H9 (cell line): ENCODE measurements at regions not wholly inside any gene's neighbourhood (a gene's known extent, or its start where the extent isn't known, plus 50 kb on each side); places are given as distances from the start of the nearest gene placed in this dataset.

ENCODE experiments used
- DNase-seq: peaks from one replicate; pipeline ENCODE4 v3.0.0-alpha.2; 2017
- H2AFZ ChIP-seq: one replicate; pipeline ENCODE4 v1.6.1; 2013; ENCODE audit warnings: mild to moderate bottlenecking, low read length, control low read depth, moderate library complexity
- H2AK5ac ChIP-seq: 2 replicates; pipeline ENCODE4 v1.6.1; 2013; ENCODE audit warnings: low read length, control low read depth, mixed read lengths; ENCODE audit not compliant: insufficient read length
- H2BK120ac ChIP-seq: one replicate; pipeline ENCODE4 v1.6.1; 2013; ENCODE audit warnings: low read depth, mild to moderate bottlenecking, low read length, control low read depth, inconsistent platforms; ENCODE audit not compliant: poor library complexity, severe bottlenecking
- H2BK12ac ChIP-seq: 2 replicates; pipeline ENCODE4 v1.6.1; 2013; ENCODE audit warnings: low read length, control low read depth, mixed read lengths, low read depth; ENCODE audit not compliant: insufficient read length
- H2BK15ac ChIP-seq: 2 replicates; pipeline ENCODE4 v1.6.1; 2013; ENCODE audit warnings: low read depth, low read length, control low read depth
- H2BK20ac ChIP-seq: one replicate; pipeline ENCODE4 v1.6.1; 2013; ENCODE audit warnings: low read depth, mild to moderate bottlenecking, low read length, control low read depth, inconsistent platforms; ENCODE audit not compliant: poor library complexity, severe bottlenecking
- H2BK5ac ChIP-seq: 2 replicates; pipeline ENCODE4 v1.6.1; 2013; ENCODE audit warnings: low read length, control low read depth, mixed read lengths; ENCODE audit not compliant: insufficient read length
- H3K14ac ChIP-seq: 2 replicates; pipeline ENCODE4 v1.6.1; 2013; ENCODE audit warnings: low read length, control low read depth; ENCODE audit not compliant: insufficient read depth
- H3K18ac ChIP-seq: 2 replicates; pipeline ENCODE4 v1.6.1; 2013; ENCODE audit warnings: low read depth, mild to moderate bottlenecking, mixed read lengths, low read length, control low read depth; ENCODE audit not compliant: insufficient read length
- H3K23ac ChIP-seq: 2 replicates; pipeline ENCODE4 v1.6.1; 2013; ENCODE audit warnings: low read length, control low read depth, mixed read lengths, low read depth; ENCODE audit not compliant: insufficient read length
- H3K23me2 ChIP-seq: 2 replicates; pipeline ENCODE4 v1.6.1; 2013; ENCODE audit warnings: low read depth, mild to moderate bottlenecking, mixed read lengths, low read length, control low read depth; ENCODE audit not compliant: insufficient read length, poor library complexity, severe bottlenecking
- H3K27ac ChIP-seq: 2 replicates; pipeline ENCODE4 v1.5.1; 2013; ENCODE audit warnings: low read length, control low read depth, mixed read lengths, low read depth; ENCODE audit not compliant: insufficient read length
- H3K27me3 ChIP-seq: 2 replicates; pipeline ENCODE4 v1.6.1; 2013; ENCODE audit warnings: low read length, control low read depth, inconsistent platforms; ENCODE audit not compliant: insufficient read depth
- H3K4ac ChIP-seq: 2 replicates; pipeline ENCODE4 v1.6.1; 2013; ENCODE audit warnings: low read depth, mild to moderate bottlenecking, control low read depth, inconsistent platforms, low read length, moderate library complexity
- H3K4me1 ChIP-seq: 2 replicates; pipeline ENCODE4 v1.6.1; 2013; ENCODE audit warnings: low read length, control low read depth, inconsistent platforms; ENCODE audit not compliant: insufficient read depth
- H3K4me2 ChIP-seq: 2 replicates; pipeline ENCODE4 v1.6.1; 2013; ENCODE audit warnings: low read length, control low read depth, mixed read lengths; ENCODE audit not compliant: insufficient read length, insufficient read depth
- H3K56ac ChIP-seq: 2 replicates; pipeline ENCODE4 v1.6.1; 2013; ENCODE audit warnings: low read depth, mild to moderate bottlenecking, mixed read lengths, low read length, control low read depth; ENCODE audit not compliant: insufficient read length
- H3K79me1 ChIP-seq: 2 replicates; pipeline ENCODE4 v1.6.1; 2013; ENCODE audit warnings: low read depth, mild to moderate bottlenecking, moderate library complexity, low read length, control low read depth, inconsistent platforms; ENCODE audit not compliant: insufficient read depth, poor library complexity, severe bottlenecking
- H3K79me2 ChIP-seq: 2 replicates; pipeline ENCODE4 v1.6.1; 2013; ENCODE audit warnings: low read length, control low read depth, inconsistent platforms; ENCODE audit not compliant: insufficient read depth
- H3K9ac ChIP-seq: 2 replicates; pipeline ENCODE4 v1.6.1; 2013; ENCODE audit warnings: low read length, control low read depth, mixed read lengths; ENCODE audit not compliant: insufficient read length; ENCODE audit errors: extremely low read depth
- H3K9me3 ChIP-seq: one replicate; pipeline ENCODE4 v1.6.1; 2013; ENCODE audit warnings: low read depth, low read length, inconsistent platforms; ENCODE audit not compliant: control insufficient read depth
- H3T11ph ChIP-seq: one replicate; pipeline ENCODE4 v1.6.1; 2013; ENCODE audit warnings: mild to moderate bottlenecking, low read length, control low read depth, inconsistent platforms
- H4K20me1 ChIP-seq: one replicate; pipeline ENCODE4 v1.6.1; 2013; ENCODE audit not compliant: control insufficient read depth, insufficient read length, insufficient read depth
- H4K5ac ChIP-seq: 2 replicates; pipeline ENCODE4 v1.6.1; 2013; ENCODE audit warnings: low read depth, mild to moderate bottlenecking, mixed read lengths, low read length, control low read depth; ENCODE audit not compliant: insufficient read length
- H4K8ac ChIP-seq: replicated peaks from 2 replicates; pipeline ENCODE4 v1.6.1; 2013; ENCODE audit warnings: low read length, control low read depth, mixed read lengths, low read depth; ENCODE audit not compliant: insufficient read length
- H4K91ac ChIP-seq: 2 replicates; pipeline ENCODE4 v1.6.1; 2013; ENCODE audit warnings: low read depth, mild to moderate bottlenecking, moderate library complexity, mixed read lengths, low read length, control low read depth; ENCODE audit not compliant: insufficient read length
- H3K27ac Mint-ChIP-seq, 3 experiments: 2 replicates in 2 of 3; 3 replicates in 1 of 3; pipeline ENCODE4 v1.8.0; 2020 to 2021; ENCODE audit warnings: mixed read lengths in 3 of 3, mild to moderate bottlenecking in 1 of 3, moderate library complexity in 1 of 3
- H3K27me3 Mint-ChIP-seq: 2 replicates; pipeline ENCODE4 v1.8.0; 2021; ENCODE audit warnings: low read depth, mild to moderate bottlenecking, moderate library complexity, mixed read lengths
- H3K36me3 Mint-ChIP-seq, 3 experiments: 2 replicates in 2 of 3; 3 replicates in 1 of 3; pipeline ENCODE4 v1.8.0; 2020 to 2021; ENCODE audit warnings: low read depth in 3 of 3, mixed read lengths in 3 of 3; ENCODE audit not compliant: insufficient read depth in 1 of 3
- H3K4me1 Mint-ChIP-seq, 2 experiments: 2 replicates each; pipeline ENCODE4 v1.8.0; 2020; ENCODE audit warnings: mixed read lengths in 2 of 2
- H3K4me3 Mint-ChIP-seq, 2 experiments: 2 replicates in 1 of 2; 3 replicates in 1 of 2; pipeline ENCODE4 v1.8.0; 2020 to 2021; ENCODE audit warnings: mild to moderate bottlenecking in 2 of 2, mixed read lengths in 2 of 2, moderate library complexity in 1 of 2
- H3K9me3 Mint-ChIP-seq, 2 experiments: 2 replicates in 1 of 2; 3 replicates in 1 of 2; pipeline ENCODE4 v1.8.0; 2020; ENCODE audit warnings: mild to moderate bottlenecking in 2 of 2, mixed read lengths in 2 of 2, moderate library complexity in 1 of 2
- WGBS: extraction: QIAGEN DNeasy Blood & Tissue Kit; methylation state at CpG from one replicate; pipeline ENCODE4 v1.1.7; 2013; ENCODE audit warnings: missing lambda C conversion rate, low lambda C conversion rate, mixed read lengths; ENCODE audit not compliant: insufficient read length; ENCODE audit errors: extremely low coverage; 5-methylcytosine and 5-hydroxymethylcytosine counted together
- TF ChIP-seq, protein P1 (sequence below): fragments of 200-600 bp; sonication (generic); conservative IDR thresholded peaks from 3 replicates; pipeline ENCODE4 v1.8.0; 2021; ENCODE audit warnings: antibody characterized with exemption, mild to moderate bottlenecking

DNA sequence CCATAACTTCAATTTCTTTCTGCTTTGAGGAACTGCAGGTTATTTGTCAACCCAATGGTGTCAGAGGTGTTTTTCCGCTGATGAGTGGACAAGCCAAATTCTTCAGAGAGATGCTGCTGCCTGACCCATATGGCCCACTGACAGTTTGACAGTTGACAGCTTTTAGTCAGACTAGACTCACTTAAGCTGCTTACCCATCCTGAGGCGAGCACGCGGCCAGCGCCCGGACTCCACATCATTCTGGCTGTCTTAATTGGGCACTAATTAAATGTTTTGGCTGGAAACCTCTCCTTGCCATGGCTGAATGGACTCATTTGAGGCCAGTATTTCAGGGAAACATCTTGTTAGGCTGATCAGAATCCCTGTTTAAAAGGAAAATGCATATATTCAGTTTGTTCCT lies 316.1 kb upstream of the FANCL start:
- Histone ChIP-seq H2BK5ac (no peak overlapping the region), H3K4ac (no peak overlapping the region), H4K8ac (no peak overlapping the region), H4K5ac (no peak overlapping the region), H2AK5ac (no peak overlapping the region), H2BK12ac (no peak overlapping the region), H2BK15ac (no peak overlapping the region), H3K79me1 (no peaks in the 10 kb centered on the region), H3T11ph (no peak overlapping the region), H3K4me1 (peaks cover 12% of the 10 kb centered on the region; the same call in 1 of the 2 replicates), H2AFZ (no peak overlapping the region), H3K23ac (no peak overlapping the region), H3K9me3 (no peaks in the 10 kb centered on the region), H3K27me3 (no peaks in the 10 kb centered on the region), H3K18ac (no peak overlapping the region), H2BK120ac (no peak overlapping the region), H3K4me2 (no peak overlapping the region), H2BK20ac (no peak overlapping the region), H4K20me1 (no peaks in the 10 kb centered on the region), H3K14ac (no peak overlapping the region), H4K91ac (no peak overlapping the region), H3K27ac (no peak overlapping the region), H3K9ac (no peak overlapping the region), H3K23me2 (no peaks in the 10 kb centered on the region), H3K56ac (no peak overlapping the region), H3K79me2 (no peaks in the 10 kb centered on the region)
- peaks cover 35 to 37% of the 10 kb centered on the region in 2 experiments for H3K4me1 Mint-ChIP-seq
- no peak overlapping the region for H3K4me3 Mint-ChIP-seq
- H3K9me3 Mint-ChIP-seq: no peaks in the 10 kb centered on the region
- H3K36me3 Mint-ChIP-seq: no peaks in the 10 kb centered on the region
- WGBS: no CpG with 5 or more reads among the region's 6 CpGs
- no peak for DNase-seq
- TF ChIP-seq, protein P1, sequence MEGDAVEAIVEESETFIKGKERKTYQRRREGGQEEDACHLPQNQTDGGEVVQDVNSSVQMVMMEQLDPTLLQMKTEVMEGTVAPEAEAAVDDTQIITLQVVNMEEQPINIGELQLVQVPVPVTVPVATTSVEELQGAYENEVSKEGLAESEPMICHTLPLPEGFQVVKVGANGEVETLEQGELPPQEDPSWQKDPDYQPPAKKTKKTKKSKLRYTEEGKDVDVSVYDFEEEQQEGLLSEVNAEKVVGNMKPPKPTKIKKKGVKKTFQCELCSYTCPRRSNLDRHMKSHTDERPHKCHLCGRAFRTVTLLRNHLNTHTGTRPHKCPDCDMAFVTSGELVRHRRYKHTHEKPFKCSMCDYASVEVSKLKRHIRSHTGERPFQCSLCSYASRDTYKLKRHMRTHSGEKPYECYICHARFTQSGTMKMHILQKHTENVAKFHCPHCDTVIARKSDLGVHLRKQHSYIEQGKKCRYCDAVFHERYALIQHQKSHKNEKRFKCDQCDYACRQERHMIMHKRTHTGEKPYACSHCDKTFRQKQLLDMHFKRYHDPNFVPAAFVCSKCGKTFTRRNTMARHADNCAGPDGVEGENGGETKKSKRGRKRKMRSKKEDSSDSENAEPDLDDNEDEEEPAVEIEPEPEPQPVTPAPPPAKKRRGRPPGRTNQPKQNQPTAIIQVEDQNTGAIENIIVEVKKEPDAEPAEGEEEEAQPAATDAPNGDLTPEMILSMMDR: no peak
- no peaks in the 10 kb centered on the region for H3K27me3 Mint-ChIP-seq
- H3K27ac Mint-ChIP-seq: no peak overlapping the region
